HG02763 (cell line): ENCODE measurements at regions not wholly inside any gene's neighbourhood (a gene's known extent, or its start where the extent isn't known, plus 50 kb on each side); places are given as distances from the start of the nearest gene placed in this dataset.
A peak's percentile ranks its signal among the peaks of the same experiment; 100 is the strongest.
"Not testable (repeated sequence)": the region's sequence is repeated elsewhere in the genome, so short reads cannot be mapped to it uniquely, and the experiment has no call there.

ENCODE experiments used
- ATAC-seq: cut with Tn5 transposase; IDR thresholded peaks from one replicate; pipeline ENCODE4 v1.9.1; 2021; ENCODE audit warnings: mild to moderate bottlenecking, moderate library complexity; ENCODE audit not compliant: unreplicated experiment

DNA sequence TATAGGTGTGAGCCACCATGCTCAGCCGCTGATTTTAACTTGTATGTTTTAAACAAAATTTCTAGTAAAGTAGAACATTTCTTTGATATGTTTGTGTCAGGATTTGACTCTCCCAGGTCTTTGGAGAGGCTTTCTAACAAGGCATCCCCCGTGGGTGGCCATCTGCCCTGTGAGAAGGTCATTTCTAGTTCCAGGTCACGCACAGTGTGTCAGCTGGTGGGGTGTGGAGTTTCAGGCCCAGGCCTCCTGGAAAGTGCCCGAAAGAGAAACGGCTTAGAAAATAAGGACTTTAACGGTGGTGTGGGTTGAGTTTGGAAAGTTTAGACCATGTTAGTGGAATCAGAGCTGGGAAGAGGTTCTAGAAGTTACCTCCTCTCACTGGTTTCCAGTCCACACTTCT, 61.0 kb downstream of the SPDYE17 start:
- not testable (repeated sequence) for ATAC-seq

DNA sequence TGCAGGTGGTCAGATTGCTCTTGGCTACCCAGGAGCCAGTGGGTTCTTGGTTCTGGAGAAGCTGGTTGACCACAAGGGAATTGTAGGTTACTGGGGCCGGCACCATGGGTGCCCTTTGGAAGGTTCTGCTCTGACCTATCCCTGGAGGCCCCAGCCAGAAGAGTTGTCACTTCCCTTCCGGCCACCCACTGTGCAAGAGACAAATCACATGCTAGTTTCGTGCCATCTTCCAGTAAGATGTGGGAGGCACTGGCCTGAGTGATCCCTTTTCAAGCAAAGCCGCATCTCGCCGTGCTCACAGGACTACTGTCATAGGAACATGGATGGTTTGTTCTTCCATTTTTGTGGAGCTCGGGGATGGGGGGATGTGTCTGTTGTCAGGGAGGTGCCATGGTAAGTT, 62.3 kb downstream of the SPDYE17 start:
- not testable (repeated sequence) for ATAC-seq

DNA sequence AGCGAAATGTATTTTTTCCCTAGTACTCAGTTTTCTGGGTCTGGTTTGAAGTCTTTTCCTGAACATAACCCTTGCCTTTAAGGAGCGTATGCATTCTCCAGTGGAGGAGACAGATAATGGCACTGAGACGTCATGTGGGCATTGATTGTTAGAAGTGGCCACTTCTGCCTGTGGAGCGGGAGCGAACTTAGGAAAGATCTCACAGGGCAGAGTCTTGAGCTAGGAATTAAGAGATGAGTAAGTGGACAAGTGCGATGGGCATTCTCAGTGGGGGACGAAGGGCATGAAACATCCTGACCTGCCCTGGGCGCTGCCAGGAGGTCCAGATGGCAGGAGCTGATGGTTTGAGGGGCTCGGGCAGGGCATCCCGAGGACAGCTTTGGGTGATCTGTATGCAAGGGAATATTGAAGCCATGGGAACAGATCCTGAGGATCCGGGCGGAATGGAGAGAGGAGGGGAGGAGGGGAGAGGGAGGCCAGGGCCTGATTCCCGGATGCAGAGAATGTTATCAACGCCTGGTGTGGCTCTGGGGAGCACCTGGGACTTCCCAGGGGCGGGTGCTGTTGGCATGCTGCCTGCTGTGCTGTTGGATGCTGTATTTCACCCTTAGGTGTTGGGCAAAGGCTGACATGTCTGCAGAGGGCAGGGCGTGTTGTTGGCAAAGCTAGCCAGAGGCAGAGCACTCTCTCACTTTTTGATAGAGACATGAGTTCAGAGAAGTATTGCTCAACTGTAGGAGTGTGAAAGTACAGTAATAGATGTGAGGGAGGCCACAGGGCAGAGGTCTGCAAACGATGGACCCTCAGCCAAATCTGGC, 66.2 kb downstream of the SPDYE17 start:
- ATAC-seq, result not testable (repeated sequence)

DNA sequence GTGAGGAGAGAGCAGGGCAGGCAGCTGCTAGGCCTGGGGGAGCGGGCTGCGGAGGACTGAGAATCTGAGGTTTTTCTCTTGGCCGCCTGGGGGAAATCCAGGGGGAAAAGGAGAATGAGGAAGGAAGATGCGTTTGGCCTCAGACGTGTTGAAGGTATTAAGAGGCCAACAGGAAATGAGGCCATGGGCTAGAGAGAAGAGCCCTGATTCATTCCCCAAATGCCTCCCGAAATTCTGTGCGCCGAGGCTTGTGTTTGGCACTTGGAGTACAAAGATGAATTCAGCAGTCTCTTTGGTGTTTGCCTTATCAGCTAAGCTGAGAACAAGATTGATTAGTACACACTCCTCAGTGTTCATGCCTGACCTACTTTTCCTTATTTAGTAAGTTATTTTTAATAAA, 68.1 kb downstream of the SPDYE17 start:
- not testable (repeated sequence) for ATAC-seq

DNA sequence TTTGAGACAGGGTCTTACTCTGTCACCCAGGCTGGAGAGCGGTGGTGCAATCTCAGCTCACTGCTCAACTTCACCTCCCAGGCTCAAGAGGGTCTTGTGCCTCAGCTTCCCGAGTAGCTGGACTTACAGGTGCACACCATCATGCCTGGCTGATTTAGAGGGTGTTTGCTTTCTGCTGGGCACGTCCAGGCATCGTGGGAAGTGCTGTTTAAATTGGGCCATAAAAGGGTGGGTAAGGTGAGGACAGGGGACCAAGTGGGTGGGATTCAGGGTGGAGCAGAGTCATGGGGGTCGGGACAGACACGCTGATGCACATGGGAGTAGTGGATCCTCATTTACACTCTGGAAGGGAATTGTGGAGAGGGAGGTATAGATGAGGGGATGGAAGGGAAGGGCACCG, 69.1 kb downstream of the SPDYE17 start:
- not testable (repeated sequence) for ATAC-seq

DNA sequence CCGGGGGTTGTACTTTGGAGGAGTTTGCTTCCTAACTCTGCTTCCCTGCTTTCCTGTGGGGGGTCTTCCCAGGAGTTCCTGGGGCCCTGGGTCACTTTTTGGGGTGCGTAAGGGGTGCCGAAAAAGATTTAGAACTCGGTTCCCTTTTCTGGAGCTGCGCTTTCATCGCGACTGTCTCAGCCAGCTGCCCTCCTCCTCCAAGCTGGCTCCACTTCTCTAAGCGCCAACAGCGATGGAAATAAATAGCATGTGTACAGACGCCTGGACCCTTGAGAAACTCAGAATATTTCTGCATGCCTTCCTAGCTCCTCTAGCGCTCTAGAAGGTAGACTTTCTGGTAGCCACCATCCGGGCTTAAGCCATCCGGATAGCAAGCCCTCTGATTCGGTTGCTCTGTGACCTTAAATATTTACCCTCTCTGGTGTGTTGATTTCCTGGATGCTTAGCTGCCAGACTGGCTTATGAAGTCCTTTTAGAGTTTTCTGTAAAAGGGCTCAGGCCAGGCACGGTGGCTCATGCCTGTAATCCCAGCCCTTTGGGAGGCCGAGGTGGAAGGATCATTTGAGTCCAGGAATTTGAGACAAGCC, 71.7 kb downstream of the SPDYE17 start:
- ATAC-seq, result peak; percentile 16

DNA sequence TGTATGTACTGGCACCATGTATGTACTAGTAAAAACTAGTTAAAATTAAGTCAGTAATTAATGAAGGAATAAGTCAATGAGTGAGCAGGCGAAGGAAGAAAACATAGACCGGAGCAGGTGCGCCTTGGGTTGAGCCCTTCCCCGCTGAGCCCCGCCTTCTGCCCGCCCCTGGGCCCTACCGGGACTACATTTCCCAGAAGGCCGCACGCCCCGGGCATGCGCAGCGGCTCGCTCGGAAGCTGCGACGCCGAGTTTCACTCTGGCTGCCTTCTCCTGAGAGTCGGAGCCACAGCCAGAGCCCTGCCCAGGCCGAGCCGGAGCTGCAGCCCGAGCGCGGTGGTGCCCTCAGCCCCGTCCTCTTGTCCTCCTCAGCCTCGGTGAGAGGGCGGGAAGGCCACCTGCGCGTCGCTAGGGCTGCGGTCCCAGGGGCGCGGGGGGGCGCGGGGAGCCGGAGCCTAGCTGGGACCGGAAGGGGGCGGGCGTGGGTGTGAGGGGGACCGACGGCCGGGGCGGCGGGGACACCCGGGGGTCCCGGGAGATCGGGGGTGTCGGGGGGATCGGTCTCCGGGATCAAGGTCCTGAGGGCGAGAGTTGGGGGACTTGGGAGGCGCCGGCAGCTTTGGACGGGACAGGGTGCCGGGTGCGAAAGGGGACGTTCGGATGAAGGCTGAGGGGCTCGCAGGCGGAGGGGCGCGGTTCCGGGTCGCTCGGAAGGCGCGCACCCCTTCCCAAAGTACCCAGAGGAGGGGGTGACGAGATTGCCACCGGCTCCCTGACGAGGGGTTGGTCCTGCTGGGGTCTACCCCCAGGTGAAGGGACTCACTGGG, 72.4 kb downstream of the SPDYE17 start:
- peak; percentile 96 for ATAC-seq

DNA sequence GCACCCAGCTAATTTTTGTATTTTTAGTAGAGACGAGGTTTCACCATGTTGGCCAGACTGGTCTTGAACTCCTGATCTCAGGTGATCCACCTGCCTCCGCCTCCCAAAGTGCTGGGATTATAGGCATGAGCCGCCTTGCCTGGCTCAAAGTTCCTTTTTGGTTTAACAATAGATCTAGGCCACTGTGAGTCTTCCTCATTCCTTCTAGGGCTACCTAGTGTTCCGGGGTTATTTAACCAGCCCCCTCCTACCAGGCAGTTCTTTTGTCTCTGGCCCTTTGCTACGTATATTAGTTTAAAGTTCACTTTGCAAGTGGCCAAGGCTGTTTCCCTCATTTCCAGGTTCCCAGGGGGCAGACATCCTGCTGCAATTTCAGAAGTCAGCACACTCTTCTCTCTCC, 75.6 kb downstream of the SPDYE17 start:
- not testable (repeated sequence) for ATAC-seq

DNA sequence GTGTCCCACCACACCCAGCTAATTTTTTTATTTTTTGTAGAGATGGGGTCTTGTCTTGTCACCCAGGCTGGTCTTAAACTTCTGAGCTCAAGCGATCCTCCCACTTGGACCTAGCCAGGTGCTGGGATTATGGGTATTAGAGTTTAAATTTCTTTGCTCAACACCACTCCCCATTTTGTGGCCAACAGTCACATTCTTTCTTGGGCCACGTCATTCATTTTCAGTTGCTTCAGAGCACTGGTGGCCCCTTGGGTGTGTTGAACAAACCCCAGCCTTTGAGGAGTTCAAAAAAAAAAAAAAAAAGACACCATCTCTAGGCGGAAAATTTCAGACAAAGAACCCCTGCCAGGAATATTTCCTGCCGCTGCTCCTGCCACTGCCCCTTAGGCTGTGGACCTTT, 77.0 kb downstream of the SPDYE17 start:
- not testable (repeated sequence) for ATAC-seq

DNA sequence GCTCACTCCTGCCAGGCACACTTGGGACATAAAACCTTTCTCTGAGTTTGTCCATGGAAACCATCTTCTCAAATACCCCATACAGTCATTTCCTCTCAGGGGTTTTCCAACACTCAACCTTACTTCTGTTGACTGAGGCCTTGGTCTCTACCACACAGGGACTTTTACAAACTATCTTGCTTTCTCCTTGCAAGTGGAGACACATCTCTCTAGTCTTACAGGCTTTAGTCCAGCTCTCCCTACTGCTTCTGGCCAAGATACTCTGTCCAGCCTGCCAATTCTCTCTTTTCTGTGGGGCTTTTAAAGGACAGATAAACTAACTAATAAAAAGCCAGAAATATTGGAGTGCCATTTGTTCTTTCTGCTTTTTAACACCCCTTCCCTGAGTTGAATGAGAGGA, 87.6 kb downstream of the SPDYE17 start:
- peak; percentile 68 for ATAC-seq

DNA sequence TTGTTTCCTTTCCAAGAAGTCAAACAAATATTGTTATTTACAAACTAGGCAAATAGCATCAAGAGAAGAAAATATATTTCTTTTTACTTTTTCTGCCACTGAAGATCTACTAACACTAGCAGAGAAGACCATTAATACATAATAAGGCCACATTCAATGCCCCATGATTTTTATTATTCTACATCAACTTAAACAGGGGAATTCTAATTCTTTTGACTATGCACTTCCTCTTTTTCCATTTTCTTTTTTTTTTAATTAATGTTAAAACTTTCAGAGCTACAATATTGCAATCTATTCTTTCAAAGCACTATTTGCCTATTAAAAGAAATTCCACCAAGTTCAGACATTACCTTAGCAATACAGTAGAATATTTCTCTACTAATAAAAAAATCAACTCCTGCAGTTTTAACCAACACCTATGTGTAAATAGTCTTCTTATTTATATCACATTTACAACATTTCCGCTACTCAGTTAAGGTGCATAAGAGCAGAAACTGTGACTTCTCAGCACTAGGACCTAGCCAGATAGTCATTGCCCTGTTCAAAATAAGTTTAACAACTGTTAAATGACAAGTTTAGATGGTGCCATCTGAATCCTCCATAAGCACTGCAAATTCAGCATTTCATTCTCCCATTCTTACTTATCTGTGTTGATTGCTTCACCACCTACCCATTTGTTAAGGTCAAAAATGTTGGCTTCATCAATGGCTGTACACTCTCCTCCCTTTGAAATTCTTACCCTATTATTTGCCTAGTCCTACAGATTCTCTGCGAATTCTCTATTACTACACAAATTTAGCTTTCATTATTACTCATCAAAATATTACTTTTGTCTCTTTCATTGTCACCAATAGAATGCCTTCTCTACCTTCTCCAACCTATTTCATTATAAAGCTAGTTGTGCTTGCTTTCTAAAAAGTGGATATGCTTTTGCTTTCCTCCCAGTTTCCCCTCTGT, 90.1 kb downstream of the SPDYE17 start:
- ATAC-seq, result not testable (repeated sequence)

DNA sequence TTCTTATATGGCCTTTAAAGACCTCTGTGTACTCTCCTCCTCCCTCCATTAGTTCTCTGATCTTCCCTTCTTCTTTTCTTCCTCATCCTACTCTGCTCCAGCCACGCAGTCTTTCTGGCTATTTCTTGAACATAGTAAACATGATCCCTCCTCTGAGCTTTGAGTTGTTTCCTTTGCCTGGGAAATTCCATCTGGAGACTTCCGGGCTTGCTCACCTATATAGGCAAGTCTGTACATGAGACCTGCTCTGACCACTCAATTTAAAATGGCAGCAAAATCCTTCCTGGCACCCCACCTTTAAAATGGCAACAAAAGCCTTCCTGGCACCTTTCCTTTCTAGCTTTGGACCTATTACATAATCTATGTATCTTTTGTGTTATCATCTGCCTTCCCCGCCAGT, 94.4 kb downstream of the SPDYE17 start:
- not testable (repeated sequence) for ATAC-seq

DNA sequence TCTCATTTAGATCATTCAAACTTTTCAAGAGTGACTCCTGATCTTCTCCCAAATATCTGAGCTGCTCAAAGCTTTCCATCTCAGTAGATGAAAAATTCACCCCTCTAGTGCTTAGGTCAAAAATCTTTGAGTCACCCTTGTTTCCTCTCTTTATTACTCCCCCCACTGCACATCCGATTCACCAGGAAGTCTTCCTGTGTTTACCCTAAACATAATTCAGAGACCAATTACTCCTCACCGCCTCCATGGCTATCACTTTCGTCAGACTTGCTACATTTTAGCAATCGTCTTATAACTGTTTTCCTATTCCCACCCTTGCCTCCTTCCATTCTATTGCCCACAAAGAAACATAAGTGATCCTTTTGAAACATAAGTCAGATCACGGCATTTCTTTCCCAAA, 94.8 kb downstream of the SPDYE17 start:
- not testable (repeated sequence) for ATAC-seq

DNA sequence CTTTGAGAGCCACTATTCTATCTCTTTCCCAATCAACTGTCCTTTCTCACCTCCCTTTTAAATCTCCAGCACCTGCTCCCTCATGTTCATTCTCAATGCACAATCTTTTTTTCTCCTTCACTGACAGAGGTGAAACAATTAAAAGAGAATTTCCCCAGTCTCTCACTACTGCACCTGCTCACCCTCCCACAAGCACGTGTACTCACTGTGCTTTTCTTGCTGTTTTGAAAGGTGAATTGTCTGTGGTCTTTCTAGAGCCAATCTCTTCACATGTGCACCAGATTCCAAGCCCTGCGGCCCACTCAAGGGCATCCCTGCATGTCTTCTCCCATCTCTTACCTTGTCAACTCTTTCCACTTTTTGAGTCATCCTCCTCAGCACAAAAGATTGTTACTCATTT, 95.8 kb downstream of the SPDYE17 start:
- ATAC-seq, result not testable (repeated sequence)

DNA sequence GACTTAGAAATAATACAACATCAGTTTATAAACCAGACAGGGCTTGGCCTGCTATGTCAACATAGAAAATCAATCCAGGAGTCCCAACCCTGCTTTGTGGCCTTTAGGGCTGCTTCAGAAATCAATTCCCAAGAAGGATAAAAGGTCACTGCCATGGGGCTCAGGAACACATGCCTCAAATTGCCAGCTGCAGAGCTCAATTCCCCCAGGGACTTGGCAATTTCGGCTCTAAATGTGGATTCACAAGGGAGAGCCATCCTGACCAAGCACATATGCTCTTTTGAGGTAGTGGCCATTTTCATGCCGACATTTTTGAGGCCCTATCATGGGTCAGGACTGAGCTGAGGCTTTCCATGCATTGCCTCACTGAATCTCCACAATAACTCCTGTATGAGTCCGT, 97.5 kb downstream of the SPDYE17 start:
- ATAC-seq, result not testable (repeated sequence)

DNA sequence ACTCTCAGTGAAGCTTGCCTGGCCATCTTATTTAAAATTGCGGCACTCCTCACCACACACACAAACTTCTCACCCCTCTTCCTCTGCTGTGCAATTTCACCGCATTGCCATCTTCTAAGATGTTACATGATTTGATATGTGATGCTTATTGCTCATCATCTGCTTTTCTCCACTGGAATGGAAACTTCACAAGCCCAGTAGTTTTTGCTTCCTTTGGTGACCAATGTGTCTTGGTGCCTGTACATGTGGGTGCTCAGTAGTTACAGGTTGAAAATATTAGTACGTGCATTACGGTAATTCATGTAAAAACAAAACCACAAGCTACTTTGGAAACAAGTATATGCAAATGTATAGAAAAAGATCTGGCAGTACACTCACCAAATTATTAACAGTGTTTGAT, 99.2 kb downstream of the SPDYE17 start:
- ATAC-seq, result peak; percentile 71

DNA sequence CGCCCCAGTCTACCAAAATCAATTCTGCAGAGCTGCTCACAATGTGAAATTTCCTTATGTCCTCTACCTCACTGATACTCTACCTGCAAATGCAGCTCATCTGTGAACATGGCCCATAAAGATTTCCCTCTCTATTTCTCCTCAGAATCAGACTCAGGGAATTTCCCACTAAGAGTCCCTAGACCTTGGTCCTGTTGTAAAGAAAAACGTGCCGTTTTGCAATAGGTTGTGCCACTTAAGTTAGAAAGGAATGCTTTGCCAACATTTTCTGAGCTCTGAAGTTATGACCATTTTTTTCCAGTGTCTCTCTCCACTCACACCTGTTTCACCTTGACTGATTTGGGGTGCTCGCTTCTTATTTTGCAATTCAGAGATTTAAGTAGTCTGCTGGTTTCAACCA, 100.7 kb downstream of the SPDYE17 start:
- ATAC-seq, result not testable (repeated sequence)

DNA sequence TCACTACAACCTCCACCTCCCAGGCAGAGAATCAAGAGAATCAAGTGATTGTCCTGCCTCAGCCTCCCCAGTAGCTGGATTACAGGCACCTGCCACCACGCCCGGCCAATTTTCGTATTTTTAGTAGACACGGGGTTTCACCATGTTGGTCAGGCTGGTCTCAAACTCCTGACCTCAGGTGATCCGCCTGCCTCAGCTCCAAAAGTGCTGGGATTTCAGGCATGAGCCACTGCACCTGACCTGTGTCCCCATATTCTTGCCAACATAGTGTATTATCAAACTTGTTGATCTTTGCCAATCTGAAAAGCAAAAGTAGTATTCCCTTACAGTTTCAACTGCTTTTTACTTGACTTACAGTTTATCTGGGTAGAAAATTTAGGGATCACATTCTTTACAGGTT, 101.7 kb downstream of the SPDYE17 start:
- not testable (repeated sequence) for ATAC-seq

DNA sequence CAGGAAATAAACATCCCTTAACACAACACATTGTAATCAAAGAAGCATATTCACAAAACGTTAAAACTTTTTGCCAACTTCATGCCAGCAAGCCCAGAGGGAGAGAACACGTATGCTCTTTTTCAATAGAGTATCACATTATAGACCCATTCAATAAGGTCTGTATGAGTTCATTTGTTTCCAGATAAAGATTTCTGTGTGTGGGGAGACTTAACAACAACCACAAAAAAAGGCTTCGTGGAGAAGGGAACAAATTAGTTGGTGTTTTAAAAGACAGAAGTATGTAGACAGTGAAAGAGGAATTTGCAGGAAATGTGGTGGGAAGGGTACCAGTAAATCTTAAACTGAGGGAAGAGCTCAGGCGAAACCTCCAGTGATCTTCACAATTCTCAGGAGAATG, 103.4 kb downstream of the SPDYE17 start:
- ATAC-seq, result not testable (repeated sequence)

DNA sequence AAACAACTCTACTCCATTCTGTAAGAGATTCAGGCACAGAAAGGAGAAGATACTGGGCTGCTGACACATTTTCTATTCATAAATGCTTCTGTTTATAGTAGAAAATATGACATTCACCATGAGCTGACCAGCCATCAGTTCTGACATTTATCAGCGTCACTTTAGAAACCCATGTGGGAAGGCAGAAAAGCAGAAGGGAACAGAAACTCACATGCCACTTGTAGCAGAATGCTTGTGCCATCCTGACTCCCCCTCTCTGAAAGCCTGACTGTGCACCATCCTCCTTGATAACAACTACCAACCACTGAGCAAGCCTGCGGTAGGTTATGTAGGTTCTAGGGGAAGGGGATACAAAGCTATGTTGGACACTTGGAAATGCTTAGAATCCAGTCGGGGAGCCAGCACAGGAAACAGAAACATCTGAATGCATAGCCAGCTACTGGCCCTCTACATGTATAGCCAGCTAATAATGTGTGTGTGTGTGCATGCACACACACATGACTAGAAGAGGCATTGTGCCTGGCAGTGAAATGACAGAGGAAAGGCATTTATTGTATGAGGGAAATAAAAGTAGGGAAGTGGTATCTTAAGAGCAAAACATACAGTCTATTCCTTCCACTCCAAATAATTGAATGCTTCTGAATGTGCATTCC, 104.3 kb downstream of the SPDYE17 start:
- not testable (repeated sequence) for ATAC-seq
